ENCODE measurements at regions not wholly inside any gene's neighbourhood (a gene's known extent, or its start where the extent isn't known, plus 50 kb on each side); places are given as distances from the start of the nearest gene placed in this dataset.

- Histone ChIP-seq H4K8ac (ENCODE audit: low read depth, low read length) (no peak overlapping the region), H3K23ac (ENCODE audit: low read depth, low read length, poor library complexity) (no peak overlapping the region), H2BK12ac (ENCODE audit: low read length) (no peak overlapping the region), H3K27ac (replicated peaks; ENCODE audit: low read length) (no peak overlapping the region), H2AK5ac (ENCODE audit: low read depth, low read length) (no peak overlapping the region), H2AFZ (ENCODE audit: low read length) (no peak overlapping the region), H4K91ac (ENCODE audit: low read depth, low read length, poor library complexity) (no peak overlapping the region), H3K27me3 (ENCODE audit: control insufficient read depth in 3 of 3, insufficient read depth in 3 of 3, low read depth in 1 of 3, low read length in 3 of 3) (no peaks in the 10 kb centered on the region), H3K4me1 (ENCODE audit: control insufficient read depth in 2 of 2, insufficient read depth in 1 of 2, low read depth in 1 of 2, low read length in 2 of 2) (no peaks in the 10 kb centered on the region), H3K4me2 (ENCODE audit: insufficient read depth, low read length, poor library complexity, severe bottlenecking) (no peak overlapping the region), H3K36me3 (replicated peaks in 1 of 2; ENCODE audit: control insufficient read depth in 2 of 2, insufficient read depth in 2 of 2, low read length in 2 of 2) (no peaks in the 10 kb centered on the region), H3K9me3 (replicated peaks in 1 of 2; ENCODE audit: control insufficient read depth in 2 of 2, insufficient read depth in 1 of 2, low read depth in 1 of 2, low read length in 2 of 2) (peaks cover 0 to 5% of the 10 kb centered on the region in 2 donors), H3K14ac (ENCODE audit: low read length) (no peak overlapping the region), H3K18ac (ENCODE audit: low read length) (no peak overlapping the region), H2BK5ac (ENCODE audit: low read length) (no peak overlapping the region), H2BK15ac (ENCODE audit: low read length) (no peak overlapping the region), H3K4ac (ENCODE audit: low read length) (no peak overlapping the region), H3K79me1 (ENCODE audit: low read depth, low read length) (no peaks in the 10 kb centered on the region), H3K4me3 (ENCODE audit: low read length in 2 of 2) (no peak overlapping the region), H2BK120ac (ENCODE audit: low read depth, low read length) (no peak overlapping the region), H3K9ac (ENCODE audit: low read depth, low read length, poor library complexity) (no peak overlapping the region)
- no peak for DNase-seq (ENCODE audit: low spot score)
Measured at GRCh38 chr4:123913598-123913997, 517.0 kb downstream of the SPRY1 start.

- no peak for DNase-seq (ENCODE audit: low spot score)
- Histone ChIP-seq H3K79me1 (ENCODE audit: low read depth, low read length) (no peaks in the 10 kb centered on the region), H2BK12ac (ENCODE audit: low read length) (no peak overlapping the region), H2BK5ac (ENCODE audit: low read length) (no peak overlapping the region), H3K18ac (ENCODE audit: low read length) (no peak overlapping the region), H3K23ac (ENCODE audit: low read depth, low read length, poor library complexity) (no peak overlapping the region), H3K27me3 (ENCODE audit: control insufficient read depth in 3 of 3, insufficient read depth in 3 of 3, low read depth in 1 of 3, low read length in 3 of 3) (no peaks in the 10 kb centered on the region), H3K36me3 (replicated peaks in 1 of 2; ENCODE audit: control insufficient read depth in 2 of 2, insufficient read depth in 2 of 2, low read length in 2 of 2) (no peaks in the 10 kb centered on the region), H3K4me3 (ENCODE audit: low read length in 2 of 2) (no peak overlapping the region), H3K27ac (replicated peaks; ENCODE audit: low read length) (no peak overlapping the region), H2BK120ac (ENCODE audit: low read depth, low read length) (no peak overlapping the region), H3K4me1 (ENCODE audit: control insufficient read depth in 2 of 2, insufficient read depth in 1 of 2, low read depth in 1 of 2, low read length in 2 of 2) (no peaks in the 10 kb centered on the region), H3K9ac (ENCODE audit: low read depth, low read length, poor library complexity) (no peak overlapping the region), H3K4ac (ENCODE audit: low read length) (no peak overlapping the region), H2BK15ac (ENCODE audit: low read length) (no peak overlapping the region), H3K4me2 (ENCODE audit: insufficient read depth, low read length, poor library complexity, severe bottlenecking) (no peak overlapping the region), H2AFZ (ENCODE audit: low read length) (no peak overlapping the region), H4K8ac (ENCODE audit: low read depth, low read length) (no peak overlapping the region), H3K14ac (ENCODE audit: low read length) (no peak overlapping the region), H3K9me3 (replicated peaks in 1 of 2; ENCODE audit: control insufficient read depth in 2 of 2, insufficient read depth in 1 of 2, low read depth in 1 of 2, low read length in 2 of 2) (peaks cover 0 to under 1% of the 10 kb centered on the region in 2 donors), H4K91ac (ENCODE audit: low read depth, low read length, poor library complexity) (no peak overlapping the region), H2AK5ac (ENCODE audit: low read depth, low read length) (no peak overlapping the region)
- WGBS, 2 donors (ENCODE audit: extremely low coverage in 2 of 2, insufficient read length in 2 of 2, insufficient replicate concordance in 1 of 2): no CpG with 5 or more reads among the region's 2 CpGs
Measured at GRCh38 chr4:123916821-123917220, 520.2 kb downstream of the SPRY1 start.

GRCh38 chr4:123919576-123920098 is 523.0 kb downstream of the SPRY1 start:
- no peak overlapping the region for H2BK15ac ChIP-seq (ENCODE audit: low read length)
- no peak for DNase-seq (ENCODE audit: low spot score)
- H2BK12ac ChIP-seq (ENCODE audit: low read length): no peak overlapping the region
- H3K4me1 ChIP-seq (ENCODE audit: control insufficient read depth in 2 of 2, insufficient read depth in 1 of 2, low read depth in 1 of 2, low read length in 2 of 2): peaks cover 0 to 2% of the 10 kb centered on the region in 2 donors
- no CpG with 5 or more reads among the region's 4 CpGs for WGBS, 2 donors (ENCODE audit: extremely low coverage in 2 of 2, insufficient read length in 2 of 2, insufficient replicate concordance in 1 of 2)
- H3K4me2 ChIP-seq (ENCODE audit: insufficient read depth, low read length, poor library complexity, severe bottlenecking): no peak overlapping the region
- H2AK5ac ChIP-seq (ENCODE audit: low read depth, low read length): no peak overlapping the region
- no peak overlapping the region for H3K18ac ChIP-seq (ENCODE audit: low read length)
- H2BK120ac ChIP-seq (ENCODE audit: low read depth, low read length): no peak overlapping the region
- H2AFZ ChIP-seq (ENCODE audit: low read length): peak overlapping the region; percentile 18
- H3K27ac ChIP-seq (replicated peaks; ENCODE audit: low read length): no peak overlapping the region
- H3K14ac ChIP-seq (ENCODE audit: low read length): no peak overlapping the region
- no peaks in the 10 kb centered on the region for H3K27me3 ChIP-seq (ENCODE audit: control insufficient read depth in 3 of 3, insufficient read depth in 3 of 3, low read depth in 1 of 3, low read length in 3 of 3)
- no peaks in the 10 kb centered on the region for H3K36me3 ChIP-seq (replicated peaks in 1 of 2; ENCODE audit: control insufficient read depth in 2 of 2, insufficient read depth in 2 of 2, low read length in 2 of 2)
- no peaks in the 10 kb centered on the region for H3K9me3 ChIP-seq (replicated peaks in 1 of 2; ENCODE audit: control insufficient read depth in 2 of 2, insufficient read depth in 1 of 2, low read depth in 1 of 2, low read length in 2 of 2)
- H3K4ac ChIP-seq (ENCODE audit: low read length): no peak overlapping the region
- H3K79me1 ChIP-seq (ENCODE audit: low read depth, low read length): no peaks in the 10 kb centered on the region
- no peak overlapping the region for H3K4me3 ChIP-seq (ENCODE audit: low read length in 2 of 2)
- no peak overlapping the region for H4K8ac ChIP-seq (ENCODE audit: low read depth, low read length)
- no peak overlapping the region for H2BK5ac ChIP-seq (ENCODE audit: low read length)
- no peak overlapping the region for H3K23ac ChIP-seq (ENCODE audit: low read depth, low read length, poor library complexity)
- H4K91ac ChIP-seq (ENCODE audit: low read depth, low read length, poor library complexity): no peak overlapping the region
- no peak overlapping the region for H3K9ac ChIP-seq (ENCODE audit: low read depth, low read length, poor library complexity)

- peaks cover 0 to 2% of the 10 kb centered on the region in 2 donors for H3K9me3 ChIP-seq (replicated peaks in 1 of 2; ENCODE audit: control insufficient read depth in 2 of 2, insufficient read depth in 1 of 2, low read depth in 1 of 2, low read length in 2 of 2)
- no peak overlapping the region for H2BK5ac ChIP-seq (ENCODE audit: low read length)
- H3K27me3 ChIP-seq (ENCODE audit: control insufficient read depth in 3 of 3, insufficient read depth in 3 of 3, low read depth in 1 of 3, low read length in 3 of 3): no peaks in the 10 kb centered on the region
- no peak overlapping the region for H3K14ac ChIP-seq (ENCODE audit: low read length)
- H3K23ac ChIP-seq (ENCODE audit: low read depth, low read length, poor library complexity): no peak overlapping the region
- H3K4ac ChIP-seq (ENCODE audit: low read length): no peak overlapping the region
- H3K18ac ChIP-seq (ENCODE audit: low read length): no peak overlapping the region
- no peak overlapping the region for H2BK120ac ChIP-seq (ENCODE audit: low read depth, low read length)
- H3K4me1 ChIP-seq (ENCODE audit: control insufficient read depth in 2 of 2, insufficient read depth in 1 of 2, low read depth in 1 of 2, low read length in 2 of 2): peaks cover 0 to 2% of the 10 kb centered on the region in 2 donors
- H3K27ac ChIP-seq (replicated peaks; ENCODE audit: low read length): no peak overlapping the region
- no peak overlapping the region for H3K4me2 ChIP-seq (ENCODE audit: insufficient read depth, low read length, poor library complexity, severe bottlenecking)
- H2BK12ac ChIP-seq (ENCODE audit: low read length): no peak overlapping the region
- no peaks in the 10 kb centered on the region for H3K79me1 ChIP-seq (ENCODE audit: low read depth, low read length)
- no peaks in the 10 kb centered on the region for H3K36me3 ChIP-seq (replicated peaks in 1 of 2; ENCODE audit: control insufficient read depth in 2 of 2, insufficient read depth in 2 of 2, low read length in 2 of 2)
- no peak overlapping the region for H4K8ac ChIP-seq (ENCODE audit: low read depth, low read length)
- WGBS, 2 donors (ENCODE audit: extremely low coverage in 2 of 2, insufficient read length in 2 of 2, insufficient replicate concordance in 1 of 2): no CpG with 5 or more reads among the region's 5 CpGs
- H2AK5ac ChIP-seq (ENCODE audit: low read depth, low read length): no peak overlapping the region
- DNase-seq (ENCODE audit: low spot score): no peak
- H4K91ac ChIP-seq (ENCODE audit: low read depth, low read length, poor library complexity): no peak overlapping the region
- no peak overlapping the region for H2AFZ ChIP-seq (ENCODE audit: low read length)
- H3K4me3 ChIP-seq (ENCODE audit: low read length in 2 of 2): no peak overlapping the region
- no peak overlapping the region for H3K9ac ChIP-seq (ENCODE audit: low read depth, low read length, poor library complexity)
- H2BK15ac ChIP-seq (ENCODE audit: low read length): no peak overlapping the region
Measured at GRCh38 chr4:123921339-123921738, 524.7 kb downstream of the SPRY1 start.
